ENCODE measurements at regions not wholly inside any gene's neighbourhood (a gene's known extent, or its start where the extent isn't known, plus 50 kb on each side); places are given as distances from the start of the nearest gene placed in this dataset.

DNA sequence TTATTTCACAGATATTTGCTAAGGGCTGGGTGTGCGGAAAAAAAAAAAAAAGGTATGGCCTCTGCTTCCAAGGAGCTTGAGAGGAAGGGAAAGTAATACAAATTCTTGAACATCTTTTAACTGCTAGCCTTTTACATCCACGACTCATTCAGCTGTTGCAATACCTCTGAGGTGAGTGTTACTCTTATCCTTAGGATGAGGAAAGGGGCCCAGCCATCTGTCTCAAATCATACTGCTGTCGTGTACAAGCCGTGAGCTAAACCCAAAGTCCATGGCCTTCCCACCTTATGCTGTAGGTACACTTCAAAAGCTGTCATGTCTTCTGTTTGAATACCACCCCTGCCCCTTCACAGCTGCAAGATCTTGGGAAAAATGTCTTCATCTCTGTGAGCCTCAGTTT is 146.8 kb downstream of the KCNRG start:
- H3K27me3 ChIP-seq (ENCODE audit: control insufficient read depth, insufficient read depth, low read length) = no peaks in the 10 kb centered on the region
- dilution Hi-C loops (cut with HindIII; ENCODE audit: low sequenced_read_pairs, unreplicated experiment) (no loop called here), intact Hi-C loops (cut with micrococcal nuclease) (no loop called here), in situ Hi-C loops (cut with MboI; ENCODE audit: low sequenced_read_pairs) (no loop called here)
- no peak overlapping the region for H3K14ac ChIP-seq (replicated peaks; ENCODE audit: low read depth, low read length)
- H3K4me1 ChIP-seq (ENCODE audit: control insufficient read depth, insufficient read depth, low read length) = no peaks in the 10 kb centered on the region; the same call in none of the 2 replicates
- no peak overlapping the region for H3K4me2 ChIP-seq (ENCODE audit: low read depth, low read length)
- no peak for TF ChIP-seq POLR2A (IDR thresholded peaks at IDR 0.05; ENCODE audit: low read depth, low read length)
- TF ChIP-seq CEBPB (IDR thresholded peaks at IDR 0.05; ENCODE audit: low read depth, low read length) = peak; percentile 42; the same call in 1 of the 2 replicates
- TF ChIP-seq, protein P1, sequence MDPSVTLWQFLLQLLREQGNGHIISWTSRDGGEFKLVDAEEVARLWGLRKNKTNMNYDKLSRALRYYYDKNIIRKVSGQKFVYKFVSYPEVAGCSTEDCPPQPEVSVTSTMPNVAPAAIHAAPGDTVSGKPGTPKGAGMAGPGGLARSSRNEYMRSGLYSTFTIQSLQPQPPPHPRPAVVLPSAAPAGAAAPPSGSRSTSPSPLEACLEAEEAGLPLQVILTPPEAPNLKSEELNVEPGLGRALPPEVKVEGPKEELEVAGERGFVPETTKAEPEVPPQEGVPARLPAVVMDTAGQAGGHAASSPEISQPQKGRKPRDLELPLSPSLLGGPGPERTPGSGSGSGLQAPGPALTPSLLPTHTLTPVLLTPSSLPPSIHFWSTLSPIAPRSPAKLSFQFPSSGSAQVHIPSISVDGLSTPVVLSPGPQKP (IDR thresholded peaks at IDR 0.05; ENCODE audit: borderline replicate concordance, low read depth, low read length) = no peak
- H2BK5ac ChIP-seq (ENCODE audit: low read depth, low read length, poor library complexity, severe bottlenecking) = no peak overlapping the region
- no peak overlapping the region for H3K56ac ChIP-seq (ENCODE audit: extremely low read depth, insufficient read depth, low read length)
- no peak overlapping the region for H2AK9ac ChIP-seq (replicated peaks; ENCODE audit: low read depth, low read length, poor library complexity)
- no peak overlapping the region for H4K91ac ChIP-seq (ENCODE audit: insufficient read depth, low read depth, low read length)
- H3K4ac ChIP-seq (ENCODE audit: low read depth, low read length) = no peak overlapping the region
- H2BK15ac ChIP-seq (ENCODE audit: low read depth, low read length) = no peak overlapping the region
- no peaks in the 10 kb centered on the region for H3K36me3 ChIP-seq (ENCODE audit: control insufficient read depth, insufficient read depth, low read length)
- no peak overlapping the region for H3K9ac ChIP-seq (ENCODE audit: low read depth, low read length)
- DNase-seq (peak; percentile 44), ATAC-seq (ENCODE audit: low read depth) (no peak)
- no TSS peak for BruUV-seq (replicated peaks)
- POLR2A ChIA-PET (ENCODE audit: unreplicated experiment) = no interaction called here
- H3K18ac ChIP-seq (ENCODE audit: low read depth, low read length) = no peak overlapping the region
- no peak overlapping the region for H3K4me3 ChIP-seq (ENCODE audit: insufficient read depth, low read depth, low read length)
- H2AK5ac ChIP-seq (ENCODE audit: low read depth, low read length) = no peak overlapping the region
- H4K8ac ChIP-seq (ENCODE audit: low read depth in 2 of 2, low read length in 2 of 2) = no peak overlapping the region
- H2BK120ac ChIP-seq (ENCODE audit: low read depth, low read length) = no peak overlapping the region
- H3K27ac ChIP-seq (ENCODE audit: insufficient read depth, low read length) = no peak overlapping the region
- H3K23ac ChIP-seq (ENCODE audit: low read depth, low read length) = no peak overlapping the region
- no peak overlapping the region for H2BK20ac ChIP-seq (ENCODE audit: low read depth, low read length)
- H3K9me1 ChIP-seq (ENCODE audit: insufficient read depth, low read length) = no peaks in the 10 kb centered on the region
- H4K20me1 ChIP-seq (ENCODE audit: insufficient read depth, low read length) = no peaks in the 10 kb centered on the region
- no peaks in the 10 kb centered on the region for H3K9me3 ChIP-seq (ENCODE audit: control insufficient read depth, insufficient read depth, low read length)
- no peak overlapping the region for H4K5ac ChIP-seq (ENCODE audit: low read depth, low read length)
- no CpG with 5 or more reads among the region's 4 CpGs for WGBS, 2 experiments (ENCODE audit: extremely low coverage in 2 of 2, insufficient read length in 1 of 2)
- CTCF ChIA-PET = interaction anchor here (0.6 to 1.0 kb wide), 2 partner anchors 9 to 257 kb away, joined by 3 to 4 read pairs; no protein-coding TSS in a partner anchor
- H2AFZ ChIP-seq (replicated peaks; ENCODE audit: low read length, poor library complexity) = no peak overlapping the region
- H3K79me1 ChIP-seq (ENCODE audit: low read depth in 1 of 2, low read length in 2 of 2) = no peaks in the 10 kb centered on the region
